Right ventricle myocardium inferior (tissue), 1 donor: ENCODE measurements at regions not wholly inside any gene's neighbourhood (a gene's known extent, or its start where the extent isn't known, plus 50 kb on each side); places are given as distances from the start of the nearest gene placed in this dataset.
"Not testable (repeated sequence)": the region's sequence is repeated elsewhere in the genome, so short reads cannot be mapped to it uniquely, and the experiment has no call there.

ENCODE experiments used
- ATAC-seq: fragments of 200-7000 bp; cut with Tn5 transposase; one replicate; pipeline ENCODE4 v1.9.1; 2020; ENCODE audit warnings: mild to moderate bottlenecking, moderate library complexity
- DNase-seq: peaks from one replicate; pipeline ENCODE4 v3.0.0; 2021; ENCODE audit errors: missing footprints
- intact Hi-C: fragments of 100-400 bp; cut with DNase I; formaldehyde crosslinking; loops from one replicate; pipeline ENCODE4 v1.11.0; 2022
- donor health status: DM: no; HTN: yes; CAD: no; lungs with severe emphysema.

- ATAC-seq: no peak
- DNase-seq: no peak
- intact Hi-C loops: no loop called here
Observed at GRCh38 chr1:213324859-213325258, 273.8 kb downstream of the RPS6KC1 start.

GRCh38 chr1:213325482-213325881 lies 274.4 kb downstream of the RPS6KC1 start:
- intact Hi-C loops: no loop called here
- ATAC-seq: no peak

GRCh38 chr1:213326281-213327016 lies 275.4 kb downstream of the RPS6KC1 start:
- intact Hi-C loops: no loop called here
- ATAC-seq (no peak), DNase-seq (no peak)

More at GRCh38 chr1:213325482-213325881, 274.4 kb downstream of the RPS6KC1 start:
- no peak for DNase-seq

DNA sequence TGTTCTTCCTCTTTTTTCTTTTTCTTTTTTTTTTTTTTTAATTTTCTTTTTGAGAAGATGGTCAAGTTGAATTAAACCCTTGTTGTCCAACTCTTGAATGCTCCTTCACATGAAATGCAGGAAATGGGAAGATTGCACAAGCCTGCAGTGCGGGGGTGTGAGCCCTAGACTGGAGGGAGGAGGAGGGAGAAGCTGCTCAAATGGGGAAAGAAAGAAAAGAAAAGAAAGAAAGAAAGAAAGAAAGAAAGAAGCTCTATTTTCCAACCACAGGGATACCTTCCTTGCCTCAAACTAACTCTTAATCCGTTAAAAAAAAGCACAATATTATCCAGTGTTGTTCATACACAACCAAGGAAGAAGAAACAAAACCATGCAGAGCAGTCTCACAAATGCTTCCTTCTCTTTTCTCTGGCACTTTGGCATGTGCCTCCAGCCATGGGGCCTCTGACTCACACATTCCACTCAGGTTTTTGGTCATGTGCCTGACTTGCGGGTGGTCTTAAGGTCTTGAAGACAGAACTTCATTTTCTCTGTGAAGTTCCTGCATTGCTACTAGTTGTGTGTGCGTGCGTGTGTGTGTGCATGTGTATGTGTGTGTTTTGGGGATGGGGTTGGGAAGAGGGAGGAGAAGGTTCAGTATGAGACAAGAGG lies 276.1 kb downstream of the RPS6KC1 start:
- DNase-seq (no peak), ATAC-seq (peak; percentile 63)
- intact Hi-C loops: no loop called here

DNA sequence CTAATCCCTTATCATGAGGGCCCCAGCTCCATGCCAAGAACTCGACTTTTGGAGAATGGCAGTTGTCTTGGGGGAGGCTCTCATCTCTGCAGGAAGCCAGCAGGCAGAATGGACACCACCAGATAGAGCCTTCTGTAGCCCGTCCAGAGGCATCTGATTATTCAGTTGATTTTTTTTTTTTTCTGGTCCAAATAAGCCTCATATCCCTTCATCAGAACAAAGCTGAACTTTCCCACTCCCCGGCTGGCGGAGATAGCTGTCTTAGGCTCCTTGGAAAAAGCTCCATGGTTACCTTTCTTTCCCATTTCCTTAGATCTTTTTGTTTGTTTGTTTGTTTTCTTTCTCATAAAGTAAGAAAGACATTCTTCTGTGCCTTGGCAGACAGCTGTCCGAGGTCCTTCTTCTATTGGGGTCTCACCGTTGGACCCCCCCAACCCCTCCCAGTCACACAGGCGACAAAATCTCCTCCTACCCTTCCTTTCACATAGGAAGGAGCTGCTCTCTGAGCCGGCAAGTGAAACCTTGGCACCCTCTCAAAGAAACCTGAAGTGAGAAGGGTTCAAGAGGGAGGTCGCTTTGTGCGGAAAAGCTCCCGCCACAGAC lies 278.5 kb downstream of the RPS6KC1 start:
- DNase-seq: no peak

DNA sequence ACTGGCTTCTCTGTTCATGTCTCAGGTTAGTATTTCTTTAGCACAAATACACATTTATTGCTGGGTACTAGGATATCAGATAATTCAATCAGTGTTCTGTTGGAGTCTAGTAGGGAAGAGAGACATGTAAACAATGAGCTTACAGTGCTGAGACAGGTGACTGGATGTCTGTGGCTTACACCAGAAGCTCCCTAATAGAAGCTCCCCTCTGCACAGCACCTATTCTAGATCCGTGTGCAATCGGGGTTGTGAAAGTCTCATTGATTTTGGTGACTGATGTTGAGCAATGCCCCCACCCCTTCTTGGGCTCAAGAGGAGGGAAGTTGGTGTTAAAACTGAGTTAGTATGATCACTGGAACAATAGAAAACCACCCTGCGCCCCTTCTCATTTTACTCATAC lies 279.2 kb downstream of the RPS6KC1 start:
- DNase-seq (no peak), ATAC-seq (no peak)
- intact Hi-C loops: no loop called here

More for the DNA sequence above, 278.5 kb downstream of the RPS6KC1 start:
- ATAC-seq: no peak
- intact Hi-C loops: no loop called here

GRCh38 chr1:213331631-213332175 lies 280.7 kb downstream of the RPS6KC1 start:
- DNase-seq (no peak), ATAC-seq (no peak)
- intact Hi-C loops: no loop called here

- intact Hi-C loops: no loop called here
- DNase-seq: no peak
- ATAC-seq: no peak
Observed at GRCh38 chr1:213332491-213332890, 281.4 kb downstream of the RPS6KC1 start.

GRCh38 chr1:213333121-213333520 lies 282.1 kb downstream of the RPS6KC1 start:
- intact Hi-C loops: no loop called here
- ATAC-seq (no peak), DNase-seq (no peak)

GRCh38 chr1:213335084-213335483 lies 284.0 kb downstream of the RPS6KC1 start:
- intact Hi-C loops: no loop called here
- DNase-seq (no peak), ATAC-seq (no peak)

GRCh38 chr1:213337025-213337678 lies 286.1 kb downstream of the RPS6KC1 start:
- ATAC-seq (no peak), DNase-seq (no peak)
- intact Hi-C loops: no loop called here

- DNase-seq (no peak), ATAC-seq (no peak)
- intact Hi-C loops: no loop called here
Observed at GRCh38 chr1:213340593-213340992, 289.6 kb downstream of the RPS6KC1 start.

DNA sequence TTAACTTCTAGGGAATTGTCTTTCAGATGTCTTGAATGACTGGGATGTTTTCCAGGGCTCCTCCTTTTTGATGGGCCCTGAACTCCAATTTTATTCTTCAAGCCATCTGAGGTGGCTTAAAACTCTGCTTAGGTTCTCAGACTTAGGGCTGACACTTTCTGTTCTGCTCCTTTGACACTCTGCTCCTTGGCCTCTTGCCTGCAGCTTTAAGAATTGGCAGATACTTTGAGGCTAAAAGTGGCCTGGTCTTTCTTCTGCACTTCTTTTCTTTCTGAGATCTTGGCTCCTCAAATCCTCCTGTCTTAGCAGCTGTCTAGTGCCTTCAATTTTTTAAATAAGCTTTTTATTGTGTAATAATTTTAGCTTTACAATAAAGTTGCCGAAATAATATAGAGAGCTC lies 294.6 kb downstream of the RPS6KC1 start:
- intact Hi-C loops: no loop called here

GRCh38 chr1:213357403-213357802 lies 306.4 kb downstream of the RPS6KC1 start:
- ATAC-seq (no peak), DNase-seq (no peak)
- intact Hi-C loops: no loop called here

More for the DNA sequence above, 294.6 kb downstream of the RPS6KC1 start:
- DNase-seq: no peak
- no peak for ATAC-seq

- intact Hi-C loops, DNase-seq, ATAC-seq: not testable (repeated sequence)
Observed at GRCh38 chr1:213358368-213358767, 307.3 kb downstream of the RPS6KC1 start.

DNA sequence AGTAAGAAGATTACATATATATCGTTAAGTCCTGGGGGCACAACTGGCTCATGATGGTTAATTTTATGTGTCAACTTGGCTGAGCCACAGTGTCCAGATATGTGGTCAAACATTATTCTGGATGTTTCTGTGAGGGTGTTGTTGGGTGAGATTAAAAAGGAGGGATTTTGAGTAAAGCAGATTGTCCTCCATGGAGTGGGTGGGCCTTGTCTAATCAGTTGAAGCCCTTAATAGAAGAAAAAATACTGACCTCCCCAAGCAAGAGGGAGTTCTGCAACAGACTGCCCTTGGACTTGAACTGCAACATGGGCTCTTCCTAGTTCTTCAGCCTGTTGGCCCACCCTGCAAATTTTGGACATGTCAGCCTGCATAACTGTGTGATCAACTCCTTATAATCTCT lies 311.6 kb downstream of the RPS6KC1 start:
- ATAC-seq: no peak
- DNase-seq: no peak
- intact Hi-C loops: no loop called here

DNA sequence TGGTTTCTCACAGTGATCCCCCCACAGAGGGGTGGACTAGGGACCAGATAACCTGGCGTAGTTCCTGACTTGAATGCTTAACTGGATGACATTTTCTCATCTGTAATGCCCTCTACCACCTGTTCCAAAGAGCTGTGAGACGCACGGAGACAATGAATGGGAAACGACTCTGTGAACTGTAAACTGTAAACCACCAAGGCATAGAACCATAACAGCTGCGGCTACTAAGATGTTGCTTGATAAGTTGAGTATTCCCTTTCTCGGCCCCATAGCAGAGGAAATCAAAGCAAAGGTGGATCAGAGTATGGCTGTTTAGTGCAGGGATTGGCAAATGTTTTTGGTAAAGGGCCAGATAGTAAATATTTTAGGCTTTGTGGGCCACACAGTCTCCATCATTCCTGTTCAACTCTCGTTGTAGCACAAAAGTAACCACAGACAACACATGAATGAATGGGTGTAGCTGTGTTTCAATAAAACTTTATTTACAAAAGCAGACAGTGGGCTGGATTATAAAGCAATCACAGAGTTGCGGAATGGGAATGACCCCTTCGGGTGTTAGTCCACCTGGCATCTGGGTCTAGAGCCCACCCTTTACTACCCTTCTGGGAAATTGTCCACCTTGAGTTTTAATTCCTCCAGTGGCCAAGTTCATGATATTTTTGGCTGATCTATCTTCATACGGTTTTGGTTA lies 315.2 kb downstream of the RPS6KC1 start:
- DNase-seq (no peak), ATAC-seq (no peak)
- intact Hi-C loops: no loop called here

GRCh38 chr1:213369465-213369864 lies 318.4 kb downstream of the RPS6KC1 start:
- intact Hi-C loops: no loop called here
- DNase-seq (no peak), ATAC-seq (no peak)

DNA sequence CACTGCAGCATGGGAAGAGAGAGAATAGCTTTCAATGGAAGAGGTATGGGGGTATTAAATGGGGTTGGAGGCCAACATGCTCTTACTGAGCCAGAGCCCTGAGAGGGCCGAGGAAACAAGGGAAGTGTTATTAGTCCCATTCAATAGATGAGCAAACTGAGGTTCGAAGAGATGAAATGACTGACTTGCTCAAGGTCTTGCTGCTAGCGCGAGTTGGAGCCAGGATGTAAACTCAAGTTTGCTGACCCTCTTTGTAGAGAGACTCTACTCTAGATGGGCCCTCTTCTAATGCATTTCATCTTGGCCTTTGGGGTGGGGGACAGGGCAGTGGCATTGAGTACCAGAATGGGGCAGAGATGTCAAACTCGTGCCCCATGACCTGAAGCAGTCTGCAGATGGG lies 319.5 kb downstream of the RPS6KC1 start:
- intact Hi-C loops: no loop called here
- ATAC-seq (no peak), DNase-seq (no peak)
